Uterus (tissue), 3 donors: ENCODE measurements at regions not wholly inside any gene's neighbourhood (a gene's known extent, or its start where the extent isn't known, plus 50 kb on each side); places are given as distances from the start of the nearest gene placed in this dataset.

Source experiments
- DNase-seq, 2 donors: peaks; one replicate each; pipeline ENCODE4 v3.0.0-alpha.2; 2019 to 2020
- H3K27ac ChIP-seq, 2 donors: fragments of 200-600 bp; sonication (generic); 1 replicate in 1 of 2; 2 replicates in 1 of 2; pipeline ENCODE4 v1.5.1; 2016 to 2018
- H3K27me3 ChIP-seq, 2 donors: fragments of 200-600 bp; sonication (generic); one replicate each; pipeline ENCODE4 v1.5.1; 2018 to 2019; ENCODE audit warnings: control low read depth in 1 of 2
- H3K36me3 ChIP-seq, 2 donors: fragments of 200-600 bp; sonication (generic); one replicate each; pipeline ENCODE4 v1.5.1; 2019; ENCODE audit warnings: control low read depth in 1 of 2
- H3K4me1 ChIP-seq, 2 donors: fragments of 200-600 bp; sonication (generic); one replicate each; pipeline ENCODE4 v1.5.1; 2018 to 2019; ENCODE audit warnings: control low read depth in 1 of 2
- H3K4me3 ChIP-seq, 2 donors: fragments of 200-600 bp; sonication (generic); 1 replicate in 1 of 2; 2 replicates in 1 of 2; pipeline ENCODE4 v1.5.1; 2018 to 2019; ENCODE audit warnings: mild to moderate bottlenecking in 1 of 2
- H3K9me3 ChIP-seq, 2 donors: fragments of 200-600 bp; sonication (generic); one replicate each; pipeline ENCODE4 v1.5.1; 2019; ENCODE audit warnings: control low read depth in 1 of 2
- POLR2A ChIP-seq, 2 donors: fragments of 450-650 bp; IDR thresholded peaks; one replicate each; pipeline ENCODE4 v1.6.1; 2016; ENCODE audit warnings: antibody characterized with exemption in 2 of 2, mild to moderate bottlenecking in 1 of 2, moderate library complexity in 1 of 2
- intact Hi-C: fragments of 100-400 bp; cut with DNase I; formaldehyde crosslinking; loops from one replicate; pipeline ENCODE4 v1.15.1; 2023; ENCODE audit warnings: low total_unique reads
- TF ChIP-seq, protein P1 (sequence below), 4 experiments: fragments of 200-600 bp in 2 of 4; fragments of 450-650 bp in 2 of 4; sonication (generic) in 2 of 4; IDR thresholded peaks; one replicate each; pipeline ENCODE4 v1.5.1; 2016 to 2019; ENCODE audit warnings: antibody characterized with exemption in 4 of 4, mild to moderate bottlenecking in 2 of 4, moderate library complexity in 1 of 4
- donor health status: DM: yes; HTN: yes; CAD: no.

- H3K9me3 ChIP-seq, result no peaks in the 10 kb centered on the region
- DNase-seq, result no peak
- H3K36me3 ChIP-seq, result no peaks in the 10 kb centered on the region
- intact Hi-C loops, result loop anchor here (10.0 kb wide), 1 partner anchor 288 kb away; no protein-coding TSS in a partner anchor
- H3K4me3 ChIP-seq, result no peak overlapping the region
- TF ChIP-seq POLR2A (IDR thresholded peaks at IDR 0.05), result no peak
- TF ChIP-seq, protein P1, sequence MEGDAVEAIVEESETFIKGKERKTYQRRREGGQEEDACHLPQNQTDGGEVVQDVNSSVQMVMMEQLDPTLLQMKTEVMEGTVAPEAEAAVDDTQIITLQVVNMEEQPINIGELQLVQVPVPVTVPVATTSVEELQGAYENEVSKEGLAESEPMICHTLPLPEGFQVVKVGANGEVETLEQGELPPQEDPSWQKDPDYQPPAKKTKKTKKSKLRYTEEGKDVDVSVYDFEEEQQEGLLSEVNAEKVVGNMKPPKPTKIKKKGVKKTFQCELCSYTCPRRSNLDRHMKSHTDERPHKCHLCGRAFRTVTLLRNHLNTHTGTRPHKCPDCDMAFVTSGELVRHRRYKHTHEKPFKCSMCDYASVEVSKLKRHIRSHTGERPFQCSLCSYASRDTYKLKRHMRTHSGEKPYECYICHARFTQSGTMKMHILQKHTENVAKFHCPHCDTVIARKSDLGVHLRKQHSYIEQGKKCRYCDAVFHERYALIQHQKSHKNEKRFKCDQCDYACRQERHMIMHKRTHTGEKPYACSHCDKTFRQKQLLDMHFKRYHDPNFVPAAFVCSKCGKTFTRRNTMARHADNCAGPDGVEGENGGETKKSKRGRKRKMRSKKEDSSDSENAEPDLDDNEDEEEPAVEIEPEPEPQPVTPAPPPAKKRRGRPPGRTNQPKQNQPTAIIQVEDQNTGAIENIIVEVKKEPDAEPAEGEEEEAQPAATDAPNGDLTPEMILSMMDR (IDR thresholded peaks at IDR 0.05), result no peak
- H3K4me1 ChIP-seq, result no peaks in the 10 kb centered on the region
- no peaks in the 10 kb centered on the region for H3K27me3 ChIP-seq
- H3K27ac ChIP-seq, result no peak overlapping the region
These were observed 188.1 kb downstream of the MOXD1 start for GRCh38 chr6:132213191-132213590.

GRCh38 chr6:132210886-132211563 lies 190.2 kb downstream of the MOXD1 start:
- Histone ChIP-seq H3K27me3 (no peaks in the 10 kb centered on the region), H3K4me3 (no peak overlapping the region), H3K4me1 (no peaks in the 10 kb centered on the region), H3K36me3 (no peaks in the 10 kb centered on the region), H3K27ac (peak overlapping the region in 1 of 2 donors; percentile 2), H3K9me3 (no peaks in the 10 kb centered on the region)
- DNase-seq, result no peak
- intact Hi-C loops, result loop anchor here (10.0 kb wide), 1 partner anchor 286 kb away; no protein-coding TSS in a partner anchor
- TF ChIP-seq, protein P1 (IDR thresholded peaks at IDR 0.05), result no peak
- no peak for TF ChIP-seq POLR2A (IDR thresholded peaks at IDR 0.05)

- Histone ChIP-seq H3K36me3 (no peaks in the 10 kb centered on the region), H3K9me3 (no peaks in the 10 kb centered on the region), H3K27ac (no peak overlapping the region), H3K27me3 (no peaks in the 10 kb centered on the region), H3K4me1 (no peaks in the 10 kb centered on the region), H3K4me3 (no peak overlapping the region)
- TF ChIP-seq POLR2A (IDR thresholded peaks at IDR 0.05), result no peak
- TF ChIP-seq, protein P1 (IDR thresholded peaks at IDR 0.05), result no peak
- intact Hi-C loops, result no loop called here
- DNase-seq, result no peak
These were observed 191.9 kb downstream of the MOXD1 start for GRCh38 chr6:132209351-132209750.

DNA sequence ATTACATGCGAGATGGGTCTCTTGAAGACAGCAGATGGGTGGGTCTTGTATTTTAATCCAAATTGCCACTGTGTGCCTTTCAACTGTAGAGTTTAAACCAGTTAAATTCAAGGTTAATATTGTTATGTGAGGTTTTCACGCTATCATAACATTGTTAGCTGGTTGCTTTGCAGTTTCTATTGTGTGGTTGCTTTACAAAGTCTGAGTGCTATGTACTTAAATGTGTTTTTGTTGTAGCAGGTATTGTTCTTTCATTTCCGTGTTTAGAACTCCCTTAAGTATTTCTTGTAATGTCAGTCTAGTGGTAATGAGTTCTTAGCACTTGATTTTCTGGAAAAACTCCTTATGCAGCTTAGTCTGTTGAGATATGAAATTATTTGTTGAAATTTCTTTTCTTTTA lies 193.3 kb downstream of the MOXD1 start:
- intact Hi-C loops, result no loop called here
- Histone ChIP-seq H3K4me3 (no peak overlapping the region), H3K9me3 (no peaks in the 10 kb centered on the region), H3K4me1 (no peaks in the 10 kb centered on the region), H3K27ac (no peak overlapping the region), H3K36me3 (no peaks in the 10 kb centered on the region), H3K27me3 (no peaks in the 10 kb centered on the region)
- TF ChIP-seq, protein P1 (IDR thresholded peaks at IDR 0.05), result no peak
- no peak for TF ChIP-seq POLR2A (IDR thresholded peaks at IDR 0.05)
- no peak for DNase-seq

- no peak overlapping the region for H3K4me3 ChIP-seq
These were observed 195.3 kb downstream of the MOXD1 start for GRCh38 chr6:132205946-132206345.

More at GRCh38 chr6:132205946-132206345, 195.3 kb downstream of the MOXD1 start:
- Histone ChIP-seq H3K27me3 (no peaks in the 10 kb centered on the region), H3K9me3 (no peaks in the 10 kb centered on the region), H3K4me1 (no peaks in the 10 kb centered on the region), H3K27ac (no peak overlapping the region), H3K36me3 (no peaks in the 10 kb centered on the region)
- DNase-seq, result no peak
- intact Hi-C loops, result no loop called here
- TF ChIP-seq POLR2A (IDR thresholded peaks at IDR 0.05), result no peak
- TF ChIP-seq, protein P1 (IDR thresholded peaks at IDR 0.05), result no peak
